Activated T-helper 9 cell treated with anti-CD3 and anti-CD28 coated beads, Interleukin-2, amount 50 U/mL, for 16 hours (primary cell): ENCODE measurements at regions not wholly inside any gene's neighbourhood (a gene's known extent, or its start where the extent isn't known, plus 50 kb on each side); places are given as distances from the start of the nearest gene placed in this dataset.
"Not testable (repeated sequence)": the region's sequence is repeated elsewhere in the genome, so short reads cannot be mapped to it uniquely, and the experiment has no call there.

ENCODE experiments used
- DNase-seq: peaks from one replicate; pipeline ENCODE4 v3.0.0-alpha.2; 2020; ENCODE audit warnings: low read depth

- DNase-seq: no peak
These were observed 730.3 kb downstream of the ZNF385D start for GRCh38 chr3:21020681-21021080.

- no peak for DNase-seq
These were observed 731.0 kb downstream of the ZNF385D start for GRCh38 chr3:21020043-21020442.

- DNase-seq: no peak
These were observed 733.7 kb downstream of the ZNF385D start for GRCh38 chr3:21017115-21017852.

- DNase-seq: no peak
These were observed 737.4 kb downstream of the ZNF385D start for GRCh38 chr3:21013566-21013965.

- no peak for DNase-seq
These were observed 751.3 kb downstream of the ZNF385D start for GRCh38 chr3:20999661-21000060.

- DNase-seq: no peak
These were observed 753.8 kb downstream of the ZNF385D start for GRCh38 chr3:20997183-20997582.

GRCh38 chr3:20990896-20991295 lies 760.1 kb downstream of the ZNF385D start:
- DNase-seq: no peak

- DNase-seq: not testable (repeated sequence)
These were observed 761.4 kb downstream of the ZNF385D start for GRCh38 chr3:20989653-20990052.

GRCh38 chr3:20984594-20985205 lies 766.3 kb downstream of the ZNF385D start:
- DNase-seq: no peak

GRCh38 chr3:20975188-20975651 lies 775.8 kb downstream of the ZNF385D start:
- DNase-seq: no peak

GRCh38 chr3:20974396-20974795 lies 776.6 kb downstream of the ZNF385D start:
- no peak for DNase-seq

- DNase-seq: not testable (repeated sequence)
These were observed 780.2 kb downstream of the ZNF385D start for GRCh38 chr3:20970807-20971206.

GRCh38 chr3:20967485-20967884 lies 781.5 kb upstream of the SGO1 start:
- not testable (repeated sequence) for DNase-seq

GRCh38 chr3:20958161-20958560 lies 772.2 kb upstream of the SGO1 start:
- no peak for DNase-seq

GRCh38 chr3:20945892-20946291 lies 759.9 kb upstream of the SGO1 start:
- DNase-seq: no peak

- DNase-seq: no peak
These were observed 749.8 kb upstream of the SGO1 start for GRCh38 chr3:20935791-20936190.

- no peak for DNase-seq
These were observed 745.8 kb upstream of the SGO1 start for GRCh38 chr3:20931834-20932233.

GRCh38 chr3:20930034-20930433 lies 744.0 kb upstream of the SGO1 start:
- no peak for DNase-seq

GRCh38 chr3:20924646-20925385 lies 738.8 kb upstream of the SGO1 start:
- no peak for DNase-seq

- not testable (repeated sequence) for DNase-seq
These were observed 735.1 kb upstream of the SGO1 start for GRCh38 chr3:20921112-20921511.

- DNase-seq: no peak
These were observed 731.1 kb upstream of the SGO1 start for GRCh38 chr3:20916951-20917606.

GRCh38 chr3:20914310-20914709 lies 728.3 kb upstream of the SGO1 start:
- no peak for DNase-seq
